ENCODE measurements at regions not wholly inside any gene's neighbourhood (a gene's known extent, or its start where the extent isn't known, plus 50 kb on each side); places are given as distances from the start of the nearest gene placed in this dataset.

DNA sequence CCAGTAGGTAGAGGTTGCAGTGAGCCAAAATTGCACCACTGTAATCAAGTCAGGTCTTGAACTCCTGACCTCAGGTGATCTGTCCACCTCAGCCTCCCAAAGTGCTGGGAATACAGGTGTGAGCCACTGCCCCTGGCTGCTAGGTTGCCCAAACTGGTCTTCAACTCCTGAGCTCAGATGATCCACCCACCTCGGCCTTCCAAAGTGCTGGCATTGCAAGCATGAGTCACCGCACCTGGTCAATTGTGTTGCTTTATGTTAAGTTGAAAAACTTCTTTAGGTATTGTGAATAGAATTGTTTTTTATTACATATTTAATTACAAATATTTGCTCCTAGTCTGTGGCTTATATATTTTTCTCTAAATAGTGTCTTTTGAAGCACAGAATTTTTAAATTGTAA lies 80.5 kb downstream of the PRKAB2 start:
- Histone ChIP-seq H4K20me1 (ENCODE audit: insufficient read depth, low read length) (no peaks in the 10 kb centered on the region), H3K79me2 (ENCODE audit: low read length) (no peaks in the 10 kb centered on the region), H3K9ac (ENCODE audit: low read length) (no peak overlapping the region), H3K27me3 (ENCODE audit: low read depth, low read length) (peaks cover 28% of the 10 kb centered on the region), H2AFZ (ENCODE audit: low read depth, low read length) (no peak overlapping the region), H3K4me2 (ENCODE audit: low read length) (no peak overlapping the region), H3K36me3 (replicated peaks; ENCODE audit: low read depth, low read length) (no peaks in the 10 kb centered on the region), H3K4me1 (ENCODE audit: low read length) (no peaks in the 10 kb centered on the region), H3K27ac (ENCODE audit: low read length) (no peak overlapping the region), H3K4me3 (ENCODE audit: low read length) (no peak overlapping the region), H3K9me3 (ENCODE audit: insufficient read depth, low read length) (peaks cover 4% of the 10 kb centered on the region; the same call in 1 of the 2 replicates)
- TF ChIP-seq, protein P1, sequence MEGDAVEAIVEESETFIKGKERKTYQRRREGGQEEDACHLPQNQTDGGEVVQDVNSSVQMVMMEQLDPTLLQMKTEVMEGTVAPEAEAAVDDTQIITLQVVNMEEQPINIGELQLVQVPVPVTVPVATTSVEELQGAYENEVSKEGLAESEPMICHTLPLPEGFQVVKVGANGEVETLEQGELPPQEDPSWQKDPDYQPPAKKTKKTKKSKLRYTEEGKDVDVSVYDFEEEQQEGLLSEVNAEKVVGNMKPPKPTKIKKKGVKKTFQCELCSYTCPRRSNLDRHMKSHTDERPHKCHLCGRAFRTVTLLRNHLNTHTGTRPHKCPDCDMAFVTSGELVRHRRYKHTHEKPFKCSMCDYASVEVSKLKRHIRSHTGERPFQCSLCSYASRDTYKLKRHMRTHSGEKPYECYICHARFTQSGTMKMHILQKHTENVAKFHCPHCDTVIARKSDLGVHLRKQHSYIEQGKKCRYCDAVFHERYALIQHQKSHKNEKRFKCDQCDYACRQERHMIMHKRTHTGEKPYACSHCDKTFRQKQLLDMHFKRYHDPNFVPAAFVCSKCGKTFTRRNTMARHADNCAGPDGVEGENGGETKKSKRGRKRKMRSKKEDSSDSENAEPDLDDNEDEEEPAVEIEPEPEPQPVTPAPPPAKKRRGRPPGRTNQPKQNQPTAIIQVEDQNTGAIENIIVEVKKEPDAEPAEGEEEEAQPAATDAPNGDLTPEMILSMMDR (IDR thresholded peaks at IDR 0.05; ENCODE audit: low read depth, low read length) = no peak
- TF ChIP-seq EZH2phosphoT487 (IDR thresholded peaks at IDR 0.05; ENCODE audit: low read depth) = no peak

GRCh38 chr1:147089457-147089856 lies 82.8 kb downstream of the PRKAB2 start:
- Histone ChIP-seq H3K27me3 (ENCODE audit: low read depth, low read length) (peaks cover 41% of the 10 kb centered on the region), H2AFZ (ENCODE audit: low read depth, low read length) (no peak overlapping the region), H3K79me2 (ENCODE audit: low read length) (no peaks in the 10 kb centered on the region), H4K20me1 (ENCODE audit: insufficient read depth, low read length) (no peaks in the 10 kb centered on the region), H3K36me3 (replicated peaks; ENCODE audit: low read depth, low read length) (no peaks in the 10 kb centered on the region), H3K4me3 (ENCODE audit: low read length) (no peak overlapping the region), H3K9ac (ENCODE audit: low read length) (no peak overlapping the region), H3K27ac (ENCODE audit: low read length) (no peak overlapping the region), H3K4me2 (ENCODE audit: low read length) (no peak overlapping the region), H3K9me3 (ENCODE audit: insufficient read depth, low read length) (peaks cover 4% of the 10 kb centered on the region; the same call in 1 of the 2 replicates), H3K4me1 (ENCODE audit: low read length) (peaks cover 5% of the 10 kb centered on the region; the same call in 1 of the 2 replicates)
- TF ChIP-seq, protein P1 (IDR thresholded peaks at IDR 0.05; ENCODE audit: low read depth, low read length) = no peak
- TF ChIP-seq EZH2phosphoT487 (IDR thresholded peaks at IDR 0.05; ENCODE audit: low read depth) = no peak

- H4K20me1 ChIP-seq (ENCODE audit: insufficient read depth, low read length) = no peaks in the 10 kb centered on the region
- H3K9me3 ChIP-seq (ENCODE audit: insufficient read depth, low read length) = peaks cover 4% of the 10 kb centered on the region; the same call in 1 of the 2 replicates
- no peak overlapping the region for H3K27ac ChIP-seq (ENCODE audit: low read length)
- H3K9ac ChIP-seq (ENCODE audit: low read length) = no peak overlapping the region
- no peak for TF ChIP-seq EZH2phosphoT487 (IDR thresholded peaks at IDR 0.05; ENCODE audit: low read depth)
- TF ChIP-seq, protein P1 (IDR thresholded peaks at IDR 0.05; ENCODE audit: low read depth, low read length) = no peak
- peaks cover 10% of the 10 kb centered on the region; the same call in 1 of the 2 replicates for H3K4me1 ChIP-seq (ENCODE audit: low read length)
- H3K79me2 ChIP-seq (ENCODE audit: low read length) = no peaks in the 10 kb centered on the region
- no peak overlapping the region for H2AFZ ChIP-seq (ENCODE audit: low read depth, low read length)
- peaks cover 53% of the 10 kb centered on the region for H3K27me3 ChIP-seq (ENCODE audit: low read depth, low read length)
- H3K4me3 ChIP-seq (ENCODE audit: low read length) = no peak overlapping the region
- no peak overlapping the region for H3K4me2 ChIP-seq (ENCODE audit: low read length)
- H3K36me3 ChIP-seq (replicated peaks; ENCODE audit: low read depth, low read length) = no peaks in the 10 kb centered on the region
Observed at GRCh38 chr1:147086129-147086528, 86.1 kb downstream of the PRKAB2 start.

GRCh38 chr1:147084273-147085096 lies 87.8 kb downstream of the PRKAB2 start:
- Histone ChIP-seq H3K36me3 (replicated peaks; ENCODE audit: low read depth, low read length) (no peaks in the 10 kb centered on the region), H3K9ac (ENCODE audit: low read length) (peak overlapping the region; percentile 88), H3K4me2 (ENCODE audit: low read length) (peak overlapping the region; percentile 93), H3K9me3 (ENCODE audit: insufficient read depth, low read length) (peaks cover 4% of the 10 kb centered on the region; the same call in 1 of the 2 replicates), H3K4me3 (ENCODE audit: low read length) (peak overlapping the region; percentile 92), H4K20me1 (ENCODE audit: insufficient read depth, low read length) (no peaks in the 10 kb centered on the region), H3K27ac (ENCODE audit: low read length) (peak overlapping the region; percentile 58), H3K79me2 (ENCODE audit: low read length) (no peaks in the 10 kb centered on the region), H3K27me3 (ENCODE audit: low read depth, low read length) (peaks cover 48% of the 10 kb centered on the region), H3K4me1 (ENCODE audit: low read length) (peaks cover 10% of the 10 kb centered on the region; the same call in 1 of the 2 replicates), H2AFZ (ENCODE audit: low read depth, low read length) (peak overlapping the region; percentile 98)
- TF ChIP-seq EZH2phosphoT487 (IDR thresholded peaks at IDR 0.05; ENCODE audit: low read depth) = no peak
- TF ChIP-seq, protein P1 (IDR thresholded peaks at IDR 0.05; ENCODE audit: low read depth, low read length) = no peak
